IPS-18a (cell line): ENCODE measurements at regions not wholly inside any gene's neighbourhood (a gene's known extent, or its start where the extent isn't known, plus 50 kb on each side); places are given as distances from the start of the nearest gene placed in this dataset.

Experiments
- H3K27ac ChIP-seq: one replicate; pipeline ENCODE4 v1.5.1; 2013; ENCODE audit warnings: low read length
- H3K27me3 ChIP-seq: one replicate; pipeline ENCODE4 v1.6.1; 2013; ENCODE audit warnings: mild to moderate bottlenecking, low read length; ENCODE audit not compliant: control insufficient read depth, insufficient read depth
- H3K36me3 ChIP-seq: one replicate; pipeline ENCODE4 v1.6.1; 2013; ENCODE audit warnings: low read depth, low read length; ENCODE audit not compliant: control insufficient read depth
- H3K4me1 ChIP-seq: one replicate; pipeline ENCODE4 v1.6.1; 2013; ENCODE audit warnings: low read depth, low read length; ENCODE audit not compliant: control insufficient read depth
- H3K4me3 ChIP-seq: one replicate; pipeline ENCODE4 v1.5.1; 2013; ENCODE audit warnings: low read length
- H3K9ac ChIP-seq: one replicate; pipeline ENCODE4 v1.6.1; 2013; ENCODE audit warnings: mild to moderate bottlenecking, low read length, moderate library complexity
- H3K9me3 ChIP-seq: one replicate; pipeline ENCODE4 v1.6.1; 2013; ENCODE audit warnings: low read depth, low read length; ENCODE audit not compliant: control insufficient read depth

DNA sequence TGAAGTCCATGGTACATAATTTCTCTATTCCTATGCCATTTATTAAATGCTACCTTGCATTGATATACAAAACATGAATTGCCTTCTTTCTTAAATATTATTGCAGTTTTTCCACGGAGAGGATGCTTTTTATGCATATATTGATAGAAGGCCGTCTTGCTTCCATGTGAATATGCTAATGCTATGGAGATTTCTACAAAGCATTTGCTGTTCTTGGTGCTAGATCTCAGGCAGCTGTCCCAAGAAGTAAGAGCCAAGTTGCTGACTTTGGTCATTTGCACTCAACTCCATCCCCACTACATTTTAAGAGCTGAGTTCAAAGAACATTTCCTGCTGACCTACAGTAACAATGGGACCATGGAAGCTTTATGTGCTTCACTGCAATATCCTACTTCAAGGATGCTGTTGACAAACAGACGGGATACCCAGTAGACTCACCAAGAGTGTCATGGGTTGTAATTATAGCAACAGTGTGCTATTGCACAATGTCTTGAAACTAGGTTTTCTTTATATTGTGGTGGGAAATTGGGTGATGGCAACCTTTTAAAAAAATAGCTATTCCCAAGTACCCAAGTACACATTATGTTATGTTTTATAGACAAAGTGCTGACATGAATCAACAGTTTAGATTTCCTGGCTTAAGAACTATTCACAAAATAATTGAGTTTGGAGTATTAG lies 1172.4 kb upstream of the PIK3C3 start:
- H3K9ac ChIP-seq = no peak overlapping the region
- H3K27ac ChIP-seq = no peak overlapping the region
- H3K36me3 ChIP-seq = no peaks in the 10 kb centered on the region
- no peaks in the 10 kb centered on the region for H3K27me3 ChIP-seq
- no peaks in the 10 kb centered on the region for H3K4me1 ChIP-seq
- H3K4me3 ChIP-seq = no peak overlapping the region
- no peaks in the 10 kb centered on the region for H3K9me3 ChIP-seq

DNA sequence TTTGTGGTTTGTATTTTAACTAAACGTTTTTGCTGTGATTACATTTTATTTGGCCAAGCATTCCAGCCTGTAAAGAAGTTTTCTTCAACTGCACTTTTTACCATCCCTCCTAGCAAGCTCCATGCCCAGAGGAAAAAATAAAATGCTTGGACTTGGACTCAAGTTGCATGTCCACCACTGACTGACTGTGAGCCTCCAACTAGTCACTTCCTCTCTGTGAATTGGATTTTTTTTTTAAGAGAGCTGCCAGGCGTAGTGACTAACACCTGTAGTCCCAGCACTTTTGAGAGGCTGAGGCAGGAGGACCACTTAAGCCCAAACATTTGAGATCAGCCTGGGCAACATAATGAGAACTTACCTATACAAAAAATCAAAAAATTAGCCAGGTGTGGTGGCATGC lies 1185.2 kb upstream of the PIK3C3 start:
- Histone ChIP-seq H3K4me3 (no peak overlapping the region), H3K9me3 (no peaks in the 10 kb centered on the region), H3K27ac (no peak overlapping the region), H3K36me3 (no peaks in the 10 kb centered on the region), H3K4me1 (no peaks in the 10 kb centered on the region), H3K27me3 (no peaks in the 10 kb centered on the region), H3K9ac (no peak overlapping the region)

DNA sequence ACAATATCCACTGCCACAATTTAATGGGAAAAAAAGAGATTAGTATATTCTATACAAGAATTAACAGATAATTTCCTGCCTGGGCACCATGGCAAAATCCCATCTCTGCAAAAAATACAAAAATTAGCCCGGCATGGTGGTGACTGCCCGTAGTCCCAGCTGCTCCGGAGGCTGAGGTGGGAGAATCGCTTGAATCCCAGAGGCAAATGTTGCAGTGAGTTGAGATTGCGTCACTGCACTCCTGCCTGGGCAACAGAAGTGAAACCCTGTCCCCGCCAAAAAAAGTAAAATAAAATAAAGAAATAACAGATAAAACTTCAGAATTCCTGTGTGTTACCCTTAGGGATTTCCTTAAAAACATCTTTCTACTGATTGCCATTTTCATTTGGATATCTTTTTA lies 1194.8 kb upstream of the PIK3C3 start:
- no peaks in the 10 kb centered on the region for H3K36me3 ChIP-seq
- no peak overlapping the region for H3K4me3 ChIP-seq
- no peaks in the 10 kb centered on the region for H3K27me3 ChIP-seq
- no peaks in the 10 kb centered on the region for H3K4me1 ChIP-seq
- H3K9me3 ChIP-seq = no peaks in the 10 kb centered on the region
- no peak overlapping the region for H3K9ac ChIP-seq
- H3K27ac ChIP-seq = no peak overlapping the region

DNA sequence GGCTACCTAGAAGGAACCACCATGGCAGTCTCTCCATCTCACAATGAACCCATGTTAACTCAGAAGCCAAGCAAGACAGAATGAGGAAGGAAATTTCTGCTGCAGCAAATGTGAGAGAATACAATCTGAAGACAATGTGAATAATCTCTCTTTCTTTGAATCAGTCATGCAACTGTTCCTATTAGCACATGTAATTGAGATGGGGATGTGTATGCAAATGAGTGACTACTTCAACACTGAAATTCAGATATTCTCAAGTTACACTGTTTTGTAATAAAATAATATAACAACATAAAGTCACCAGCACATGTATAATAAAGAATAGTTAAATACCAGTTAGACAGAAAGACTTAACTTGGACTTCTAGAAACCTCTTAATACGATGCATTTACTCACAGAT lies 1200.6 kb upstream of the PIK3C3 start:
- no peaks in the 10 kb centered on the region for H3K4me1 ChIP-seq
- no peak overlapping the region for H3K4me3 ChIP-seq
- H3K27me3 ChIP-seq = no peaks in the 10 kb centered on the region
- no peak overlapping the region for H3K9ac ChIP-seq
- no peak overlapping the region for H3K27ac ChIP-seq
- no peaks in the 10 kb centered on the region for H3K36me3 ChIP-seq
- H3K9me3 ChIP-seq = no peaks in the 10 kb centered on the region

DNA sequence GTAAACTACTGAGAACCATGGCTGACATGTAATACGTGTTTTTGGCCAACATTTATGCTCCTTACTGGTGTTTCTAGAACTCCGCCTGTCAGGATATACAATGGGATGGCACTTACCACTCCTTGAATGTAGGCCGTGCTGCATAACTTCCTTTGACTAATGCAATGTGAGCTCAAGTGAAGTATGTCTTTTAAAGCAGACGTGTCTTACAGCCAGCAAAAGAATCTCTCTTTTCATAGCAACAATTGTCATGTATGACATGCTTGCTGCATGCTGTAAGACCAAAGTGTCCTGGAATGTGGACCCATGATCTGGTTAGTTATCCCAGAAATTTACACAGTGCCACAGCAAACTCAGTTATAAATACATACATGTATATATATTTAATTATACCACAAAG lies 1202.7 kb upstream of the PIK3C3 start:
- no peak overlapping the region for H3K4me3 ChIP-seq
- H3K9me3 ChIP-seq = no peaks in the 10 kb centered on the region
- no peaks in the 10 kb centered on the region for H3K27me3 ChIP-seq
- no peaks in the 10 kb centered on the region for H3K4me1 ChIP-seq
- no peak overlapping the region for H3K27ac ChIP-seq
- H3K36me3 ChIP-seq = no peaks in the 10 kb centered on the region
- H3K9ac ChIP-seq = no peak overlapping the region

DNA sequence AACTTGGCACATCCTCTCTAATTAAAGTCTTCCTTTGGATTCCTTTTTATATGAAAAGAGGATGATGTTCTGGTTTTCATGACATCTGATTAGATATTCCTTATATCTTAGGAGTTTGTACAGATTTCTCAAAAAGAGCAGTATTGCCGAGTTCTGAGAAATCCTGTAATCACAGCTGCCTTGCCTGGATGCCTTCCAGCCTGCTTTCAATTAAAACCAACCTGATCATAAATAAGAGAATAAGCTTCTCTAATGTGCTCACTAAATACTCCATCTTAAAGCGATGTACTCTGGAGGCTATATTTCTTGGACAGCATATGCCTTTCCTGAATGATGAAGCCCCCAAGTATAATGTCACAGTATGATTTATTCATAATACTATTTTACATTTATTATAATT lies 1203.8 kb upstream of the PIK3C3 start:
- H3K27ac ChIP-seq = no peak overlapping the region
- H3K36me3 ChIP-seq = no peaks in the 10 kb centered on the region
- no peaks in the 10 kb centered on the region for H3K9me3 ChIP-seq
- no peak overlapping the region for H3K4me3 ChIP-seq
- no peaks in the 10 kb centered on the region for H3K27me3 ChIP-seq
- no peak overlapping the region for H3K9ac ChIP-seq
- H3K4me1 ChIP-seq = no peaks in the 10 kb centered on the region

DNA sequence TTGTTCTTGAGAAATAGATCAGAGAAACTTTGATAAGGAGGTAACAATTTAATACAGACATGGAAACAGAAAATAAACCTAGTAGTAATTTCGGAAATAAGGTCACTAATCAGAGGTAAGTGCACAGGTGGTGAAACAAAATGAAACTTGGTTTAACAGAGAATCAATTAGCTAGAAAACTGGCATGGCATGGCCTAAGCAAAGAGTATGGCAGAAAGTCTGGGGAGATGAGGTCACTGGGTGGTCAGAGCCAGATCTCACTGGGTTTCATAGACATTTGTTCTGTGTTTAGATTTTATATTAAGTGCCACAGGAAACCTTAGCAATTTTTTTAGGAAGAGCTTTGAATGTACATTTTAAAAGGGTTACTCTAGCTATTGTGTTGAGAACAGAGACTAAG lies 1216.0 kb upstream of the PIK3C3 start:
- no peak overlapping the region for H3K9ac ChIP-seq
- no peak overlapping the region for H3K4me3 ChIP-seq
- H3K27me3 ChIP-seq = no peaks in the 10 kb centered on the region
- H3K4me1 ChIP-seq = peaks cover 3% of the 10 kb centered on the region
- no peaks in the 10 kb centered on the region for H3K36me3 ChIP-seq
- no peaks in the 10 kb centered on the region for H3K9me3 ChIP-seq
- no peak overlapping the region for H3K27ac ChIP-seq

DNA sequence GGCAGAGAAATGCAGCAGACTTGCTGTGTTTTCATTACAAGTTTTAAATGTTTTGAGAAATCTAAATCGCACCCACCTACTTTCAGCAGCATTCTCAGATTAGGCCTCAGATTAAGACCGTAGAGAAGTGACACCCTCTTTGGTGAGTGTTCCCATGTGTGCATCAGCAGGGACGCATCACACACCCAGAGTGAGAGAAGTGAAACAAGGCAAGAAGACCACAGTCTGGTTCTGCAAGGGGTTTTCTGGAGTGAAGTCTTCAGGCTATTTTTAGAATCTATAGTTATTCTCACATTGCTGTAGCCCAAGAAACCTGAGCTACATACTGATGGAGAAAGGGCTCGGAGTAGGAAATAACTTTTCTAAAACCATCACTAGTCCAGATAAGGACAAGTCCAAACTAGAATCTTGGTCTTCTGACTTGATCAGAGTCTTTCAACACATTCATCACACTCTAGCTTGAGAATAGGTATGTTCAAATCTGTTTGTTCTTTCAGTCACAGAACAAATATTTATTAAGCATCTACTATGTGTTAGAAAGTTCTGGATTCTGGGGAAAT lies 1216.6 kb upstream of the PIK3C3 start:
- Histone ChIP-seq H3K27ac (no peak overlapping the region), H3K36me3 (no peaks in the 10 kb centered on the region), H3K9me3 (no peaks in the 10 kb centered on the region), H3K4me3 (no peak overlapping the region), H3K4me1 (peaks cover 3% of the 10 kb centered on the region), H3K27me3 (no peaks in the 10 kb centered on the region), H3K9ac (no peak overlapping the region)

DNA sequence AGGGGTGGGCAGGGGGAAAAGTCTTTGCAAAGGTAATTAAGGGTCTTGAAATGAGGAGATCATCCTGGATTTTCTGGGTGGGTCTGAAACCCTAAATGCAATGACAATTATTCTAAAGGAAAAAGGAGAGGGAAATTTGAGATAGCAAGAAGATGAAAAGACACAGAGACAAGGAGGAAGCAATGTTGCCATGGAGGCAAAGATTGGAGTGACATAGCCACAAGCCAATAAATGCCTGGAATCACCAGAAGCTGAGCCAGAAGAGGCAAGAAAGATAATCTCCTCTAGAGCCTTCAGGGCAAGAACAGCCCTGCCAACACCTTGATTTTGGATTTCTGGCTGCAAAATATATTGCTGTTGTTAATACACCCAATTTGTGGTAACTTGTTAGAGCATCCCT lies 1246.3 kb upstream of the PIK3C3 start:
- Histone ChIP-seq H3K9me3 (no peaks in the 10 kb centered on the region), H3K4me1 (no peaks in the 10 kb centered on the region), H3K27ac (no peak overlapping the region), H3K4me3 (no peak overlapping the region), H3K27me3 (no peaks in the 10 kb centered on the region), H3K36me3 (no peaks in the 10 kb centered on the region), H3K9ac (no peak overlapping the region)

DNA sequence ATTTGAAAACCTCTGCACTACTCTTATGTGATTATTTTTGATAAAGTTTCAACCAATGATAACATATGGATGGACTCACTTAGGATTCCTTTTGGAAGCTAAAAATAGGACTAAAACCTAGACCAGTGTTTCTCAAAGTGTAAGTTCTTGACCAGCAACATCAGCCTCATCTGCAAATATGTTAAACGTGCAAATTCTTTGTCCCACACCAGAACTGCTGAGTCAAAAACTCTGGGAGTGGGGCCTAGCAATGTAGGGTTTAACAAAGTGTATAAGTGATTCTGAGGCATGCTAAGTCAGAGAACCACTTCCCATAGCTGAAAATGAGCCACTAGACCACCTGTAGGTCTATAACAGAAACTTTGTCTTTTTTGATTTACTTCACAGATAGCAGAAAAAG lies 1247.2 kb upstream of the PIK3C3 start:
- Histone ChIP-seq H3K9ac (no peak overlapping the region), H3K9me3 (no peaks in the 10 kb centered on the region), H3K36me3 (no peaks in the 10 kb centered on the region), H3K27ac (no peak overlapping the region), H3K4me3 (no peak overlapping the region), H3K27me3 (no peaks in the 10 kb centered on the region), H3K4me1 (no peaks in the 10 kb centered on the region)

DNA sequence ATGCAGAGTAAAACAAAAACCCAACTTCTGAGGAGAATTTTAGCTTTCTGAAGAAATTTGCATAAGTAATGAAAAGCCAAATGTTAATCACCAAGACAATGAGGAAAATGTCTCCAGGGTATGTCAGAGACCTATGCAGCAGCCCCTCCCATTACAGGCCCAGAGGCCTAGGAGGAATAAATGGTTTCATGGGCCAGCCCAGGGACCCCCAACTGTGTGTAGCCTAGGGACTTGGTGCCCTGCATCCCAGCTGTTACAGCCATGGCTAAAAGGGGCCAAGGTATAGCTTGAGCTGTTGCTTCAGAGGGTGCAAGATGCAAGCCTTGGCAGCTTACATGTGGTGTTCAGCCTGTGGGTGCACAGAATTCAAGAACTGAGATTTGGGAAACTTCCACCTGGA lies 1256.9 kb upstream of the PIK3C3 start:
- H3K4me1 ChIP-seq = no peaks in the 10 kb centered on the region
- no peak overlapping the region for H3K4me3 ChIP-seq
- H3K9ac ChIP-seq = no peak overlapping the region
- no peak overlapping the region for H3K27ac ChIP-seq
- H3K9me3 ChIP-seq = peaks cover 10% of the 10 kb centered on the region
- no peaks in the 10 kb centered on the region for H3K36me3 ChIP-seq
- H3K27me3 ChIP-seq = no peaks in the 10 kb centered on the region

DNA sequence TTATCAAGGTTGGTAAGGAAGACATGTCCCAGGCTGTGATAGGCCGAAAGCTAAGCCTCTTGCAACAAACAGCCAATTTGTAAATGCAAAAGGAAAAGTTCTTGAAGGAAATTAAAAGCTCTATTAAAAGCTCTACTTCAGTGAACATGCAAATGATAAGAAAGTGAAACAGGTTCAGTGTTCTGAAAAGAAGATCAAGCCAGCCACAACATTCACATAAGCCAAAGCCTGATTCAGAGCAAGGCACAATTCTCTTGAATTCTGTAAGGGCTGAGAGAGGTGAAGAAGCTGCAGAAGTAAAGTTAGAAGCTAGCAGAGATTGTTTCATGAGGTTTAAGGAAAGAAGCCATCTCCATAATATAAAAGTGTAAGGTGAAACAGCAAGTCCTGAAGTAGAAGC lies 1259.5 kb upstream of the PIK3C3 start:
- H3K36me3 ChIP-seq = no peaks in the 10 kb centered on the region
- H3K9me3 ChIP-seq = peaks cover 10% of the 10 kb centered on the region
- no peaks in the 10 kb centered on the region for H3K27me3 ChIP-seq
- no peak overlapping the region for H3K4me3 ChIP-seq
- no peaks in the 10 kb centered on the region for H3K4me1 ChIP-seq
- no peak overlapping the region for H3K27ac ChIP-seq
- no peak overlapping the region for H3K9ac ChIP-seq
